CD4-positive, alpha-beta T cell (primary cell): ENCODE measurements at regions not wholly inside any gene's neighbourhood (a gene's known extent, or its start where the extent isn't known, plus 50 kb on each side); places are given as distances from the start of the nearest gene placed in this dataset.

ENCODE experiments used
- ATAC-seq: fragments of 200-7000 bp; cut with Tn5 transposase; one replicate; pipeline ENCODE4 v1.10.0; 2022; ENCODE audit warnings: mild to moderate bottlenecking; ENCODE audit not compliant: poor library complexity
- CTCF ChIA-PET: fragments of 350-600 bp; sonication (Branson Sonifier 250); formaldehyde crosslinking; loops from one replicate; lab custom pipeline; 2021; ENCODE audit warnings: antibody characterized with exemption, inconsistent platforms; lab: Charles Lee
- POLR2A ChIA-PET: fragments of 350-600 bp; sonication (Branson Sonifier 250); formaldehyde crosslinking; loops from one replicate; lab custom pipeline; 2021; ENCODE audit warnings: antibody characterized with exemption, inconsistent platforms; lab: Charles Lee
- DNase-seq, 14 experiments: peaks; one replicate each; pipeline ENCODE4 v3.0.0-alpha.2; 2013 to 2020; ENCODE audit warnings: mixed read lengths in 2 of 14
- H3K27ac ChIP-seq, 2 donors: one replicate each; pipeline versions ENCODE4 v1.5.1 to v1.7.0; 2013; ENCODE audit warnings: low read length in 2 of 2, low read depth in 1 of 2, mild to moderate bottlenecking in 1 of 2
- H3K27me3 ChIP-seq, 2 experiments: 1 replicate in 1 of 2; 2 replicates in 1 of 2; pipeline versions ENCODE4 v1.6.1 to v1.7.0; 2013; ENCODE audit warnings: low read length in 2 of 2, control low read depth in 1 of 2, mild to moderate bottlenecking in 1 of 2, moderate library complexity in 1 of 2; ENCODE audit not compliant: insufficient read depth in 2 of 2, control insufficient read depth in 1 of 2
- H3K36me3 ChIP-seq: one replicate; pipeline ENCODE4 v1.6.1; 2013; ENCODE audit warnings: low read length, control low read depth; ENCODE audit not compliant: insufficient read depth
- H3K4me1 ChIP-seq: one replicate; pipeline ENCODE4 v1.6.1; 2013; ENCODE audit warnings: low read length, control low read depth; ENCODE audit not compliant: insufficient read depth
- H3K4me3 ChIP-seq: one replicate; pipeline ENCODE4 v1.5.1; 2013; ENCODE audit warnings: mild to moderate bottlenecking, low read length, moderate library complexity
- H3K9me3 ChIP-seq, 2 experiments: 1 replicate in 1 of 2; 2 replicates in 1 of 2; pipeline versions ENCODE4 v1.6.1 to v1.7.0; 2013; ENCODE audit warnings: low read length in 2 of 2, mild to moderate bottlenecking in 2 of 2, control low read depth in 1 of 2, moderate library complexity in 1 of 2; ENCODE audit not compliant: control insufficient read depth in 1 of 2, insufficient read depth in 1 of 2
- H3K27ac Mint-ChIP-seq: one replicate; pipeline ENCODE4 v1.8.0; 2020; ENCODE audit warnings: mixed read lengths
- H3K27me3 Mint-ChIP-seq: one replicate; pipeline ENCODE4 v1.8.0; 2021; ENCODE audit warnings: mixed read lengths
- H3K36me3 Mint-ChIP-seq: one replicate; pipeline ENCODE4 v1.8.0; 2021; ENCODE audit warnings: low read depth, mixed read lengths
- H3K4me1 Mint-ChIP-seq: one replicate; pipeline ENCODE4 v1.8.0; 2021; ENCODE audit warnings: low read depth, mixed read lengths
- H3K4me3 Mint-ChIP-seq: one replicate; pipeline ENCODE4 v1.8.0; 2020; ENCODE audit warnings: mild to moderate bottlenecking, mixed read lengths
- H3K9me3 Mint-ChIP-seq: one replicate; pipeline ENCODE4 v1.8.0; 2020; ENCODE audit warnings: mixed read lengths
- intact Hi-C, 2 experiments: fragments of 100-400 bp; cut with DNase I in 1 of 2; cut with micrococcal nuclease in 1 of 2; formaldehyde crosslinking; loops; one replicate each; pipeline versions ENCODE4 v1.15.1 to v1.9.0; 2023 to 2025; cut with DNase I, micrococcal nuclease
- TF ChIP-seq, protein P1 (sequence below): fragments of 200-600 bp; IDR thresholded peaks from one replicate; pipeline ENCODE4 v1.8.0; 2022; ENCODE audit warnings: antibody characterized with exemption, mild to moderate bottlenecking

DNA sequence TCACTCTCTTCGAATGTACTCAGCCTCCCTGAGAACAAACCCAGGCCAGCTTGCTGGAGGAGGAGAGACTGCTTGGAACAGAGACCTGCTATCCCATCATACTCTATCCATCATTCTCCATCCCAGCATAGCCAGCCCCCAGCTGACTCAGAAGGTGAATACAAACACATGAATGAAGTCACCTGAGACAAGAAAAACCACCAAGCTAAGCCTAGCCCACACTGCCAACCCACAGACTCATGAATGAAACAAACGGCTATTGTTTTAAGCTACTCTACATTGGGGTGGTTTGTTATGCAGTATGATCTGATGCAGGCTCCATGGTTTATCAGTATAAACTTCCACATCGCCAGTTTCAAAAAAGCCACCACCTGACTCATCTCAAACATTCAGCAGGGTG lies 395.6 kb downstream of the SETD4 start:
- ATAC-seq (no peak), DNase-seq (no peak)
- ChIA-PET POLR2A (no interaction called here), CTCF (no interaction called here)
- Mint-ChIP-seq H3K9me3 (no peaks in the 10 kb centered on the region), H3K27ac (no peak overlapping the region), H3K27me3 (peaks cover 5% of the 10 kb centered on the region), H3K4me3 (no peak overlapping the region), H3K4me1 (no peaks in the 10 kb centered on the region), H3K36me3 (no peaks in the 10 kb centered on the region)
- no peak overlapping the region for H3K4me3 ChIP-seq
- no peak overlapping the region for H3K27ac ChIP-seq
- intact Hi-C loops, result no loop called here
- no peaks in the 10 kb centered on the region for H3K36me3 ChIP-seq
- no peaks in the 10 kb centered on the region for H3K27me3 ChIP-seq
- no peaks in the 10 kb centered on the region for H3K4me1 ChIP-seq
- TF ChIP-seq, protein P1, sequence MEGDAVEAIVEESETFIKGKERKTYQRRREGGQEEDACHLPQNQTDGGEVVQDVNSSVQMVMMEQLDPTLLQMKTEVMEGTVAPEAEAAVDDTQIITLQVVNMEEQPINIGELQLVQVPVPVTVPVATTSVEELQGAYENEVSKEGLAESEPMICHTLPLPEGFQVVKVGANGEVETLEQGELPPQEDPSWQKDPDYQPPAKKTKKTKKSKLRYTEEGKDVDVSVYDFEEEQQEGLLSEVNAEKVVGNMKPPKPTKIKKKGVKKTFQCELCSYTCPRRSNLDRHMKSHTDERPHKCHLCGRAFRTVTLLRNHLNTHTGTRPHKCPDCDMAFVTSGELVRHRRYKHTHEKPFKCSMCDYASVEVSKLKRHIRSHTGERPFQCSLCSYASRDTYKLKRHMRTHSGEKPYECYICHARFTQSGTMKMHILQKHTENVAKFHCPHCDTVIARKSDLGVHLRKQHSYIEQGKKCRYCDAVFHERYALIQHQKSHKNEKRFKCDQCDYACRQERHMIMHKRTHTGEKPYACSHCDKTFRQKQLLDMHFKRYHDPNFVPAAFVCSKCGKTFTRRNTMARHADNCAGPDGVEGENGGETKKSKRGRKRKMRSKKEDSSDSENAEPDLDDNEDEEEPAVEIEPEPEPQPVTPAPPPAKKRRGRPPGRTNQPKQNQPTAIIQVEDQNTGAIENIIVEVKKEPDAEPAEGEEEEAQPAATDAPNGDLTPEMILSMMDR, result no peak
- H3K9me3 ChIP-seq, result no peaks in the 10 kb centered on the region

DNA sequence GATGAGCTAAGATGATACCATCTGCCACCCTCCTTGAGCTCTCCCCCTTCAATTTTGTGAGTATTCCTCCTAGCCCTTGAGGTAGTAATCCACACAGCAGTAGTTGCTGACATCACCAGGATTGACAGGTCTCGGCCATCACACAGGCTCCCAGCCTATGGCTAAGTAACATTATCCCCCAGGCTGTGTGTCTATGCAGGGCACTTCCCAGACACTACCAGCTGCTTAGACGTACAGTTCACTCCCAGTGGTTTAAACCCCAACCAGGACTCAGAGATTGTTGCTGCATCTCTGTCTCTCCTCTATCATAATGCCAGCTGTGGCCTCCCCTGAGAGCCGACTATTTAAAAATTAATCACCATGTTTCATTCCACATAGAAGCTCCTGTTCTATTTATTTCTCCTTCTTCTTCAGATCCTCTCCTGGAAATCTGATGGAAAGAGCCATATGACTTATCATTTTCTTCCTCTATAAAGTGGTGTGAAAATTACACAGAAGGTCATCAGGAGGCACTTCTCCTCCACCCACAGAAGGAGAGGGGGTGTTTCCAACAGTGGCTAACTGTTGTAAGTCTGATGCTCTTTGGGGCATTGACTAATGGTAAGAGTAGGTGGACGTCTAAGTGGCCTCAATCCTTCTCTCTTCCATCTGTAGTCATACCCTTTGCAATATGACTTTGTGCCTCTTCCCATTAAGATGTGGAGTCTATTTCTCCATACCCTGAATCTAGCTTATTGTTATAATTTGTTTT lies 396.3 kb downstream of the SETD4 start:
- no peak overlapping the region for H3K4me3 Mint-ChIP-seq
- Histone ChIP-seq H3K36me3 (no peaks in the 10 kb centered on the region), H3K4me3 (no peak overlapping the region), H3K27ac (no peak overlapping the region), H3K9me3 (no peaks in the 10 kb centered on the region), H3K27me3 (no peaks in the 10 kb centered on the region), H3K4me1 (no peaks in the 10 kb centered on the region)
- POLR2A ChIA-PET, result no interaction called here
- no peak overlapping the region for H3K27ac Mint-ChIP-seq
- H3K27me3 Mint-ChIP-seq, result peaks cover 5% of the 10 kb centered on the region
- TF ChIP-seq, protein P1, result no peak
- no peaks in the 10 kb centered on the region for H3K4me1 Mint-ChIP-seq
- H3K36me3 Mint-ChIP-seq, result no peaks in the 10 kb centered on the region
- no peak for ATAC-seq
- DNase-seq, result no peak
- no peaks in the 10 kb centered on the region for H3K9me3 Mint-ChIP-seq
- CTCF ChIA-PET, result no interaction called here
- intact Hi-C loops, result no loop called here

DNA sequence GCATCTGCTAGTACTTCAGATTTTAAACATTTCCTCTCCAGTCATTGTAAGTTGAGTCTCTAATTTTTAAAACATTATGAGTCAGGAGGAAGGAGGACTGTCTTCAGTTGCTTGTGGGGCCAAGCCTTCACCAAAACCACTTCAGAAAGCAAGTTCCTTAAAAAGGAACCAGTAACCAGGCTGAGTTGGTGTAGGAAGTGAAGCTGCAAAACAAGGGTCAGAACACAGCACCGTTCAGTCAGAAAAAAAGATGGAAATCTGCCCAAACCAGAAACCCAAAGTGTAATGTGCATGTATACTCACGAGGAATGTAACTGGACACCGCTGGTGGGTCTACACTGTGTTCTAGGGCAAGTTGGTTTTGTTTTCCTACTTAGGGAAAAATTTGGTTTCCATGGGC lies 402.1 kb downstream of the SETD4 start:
- Histone ChIP-seq H3K9me3 (no peaks in the 10 kb centered on the region), H3K4me3 (no peak overlapping the region), H3K36me3 (no peaks in the 10 kb centered on the region), H3K4me1 (no peaks in the 10 kb centered on the region), H3K27me3 (no peaks in the 10 kb centered on the region), H3K27ac (no peak overlapping the region)
- intact Hi-C loops, result no loop called here
- Mint-ChIP-seq H3K27me3 (no peaks in the 10 kb centered on the region), H3K27ac (no peak overlapping the region), H3K36me3 (no peaks in the 10 kb centered on the region), H3K4me1 (peaks cover 13% of the 10 kb centered on the region), H3K9me3 (no peaks in the 10 kb centered on the region), H3K4me3 (no peak overlapping the region)
- TF ChIP-seq, protein P1, result no peak
- ATAC-seq (no peak), DNase-seq (peak in 3 of 14 experiments; percentile 5 to 9 (median 7))
- ChIA-PET POLR2A (no interaction called here), CTCF (no interaction called here)
